NCI-H2029 treated with DMSO at 0.1 percent for 48 hours (cell line): ENCODE measurements at regions not wholly inside any gene's neighbourhood (a gene's known extent, or its start where the extent isn't known, plus 50 kb on each side); places are given as distances from the start of the nearest gene placed in this dataset.

Experiments
- DNase-seq: peaks from one replicate; lab custom pipeline; 2025; lab: John Stamatoyannopoulos, UW

- no peak for DNase-seq
Measured at GRCh38 chr3:168889666-168890065, 773.8 kb downstream of the MECOM start.

GRCh38 chr3:168888781-168889180, 774.7 kb downstream of the MECOM start:
- DNase-seq = no peak

DNA sequence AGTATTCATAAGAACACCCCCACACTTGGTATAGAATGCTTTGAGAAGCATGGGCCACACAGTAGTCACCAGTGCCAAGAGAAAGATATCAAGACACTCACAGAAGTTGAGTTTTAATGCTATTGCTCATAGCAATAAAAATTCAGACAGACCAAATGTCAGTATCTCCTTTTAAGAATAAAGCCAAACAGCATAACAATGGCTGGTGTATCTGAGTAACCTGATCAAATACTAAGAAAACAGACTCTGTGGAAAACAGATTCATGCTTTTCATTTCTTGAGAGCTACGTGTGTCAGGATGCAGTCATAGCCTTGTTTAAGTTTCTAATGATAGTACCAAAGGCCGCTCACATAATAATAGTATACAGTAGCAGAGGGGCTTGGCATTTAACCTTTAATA, 778.5 kb downstream of the MECOM start:
- no peak for DNase-seq

DNA sequence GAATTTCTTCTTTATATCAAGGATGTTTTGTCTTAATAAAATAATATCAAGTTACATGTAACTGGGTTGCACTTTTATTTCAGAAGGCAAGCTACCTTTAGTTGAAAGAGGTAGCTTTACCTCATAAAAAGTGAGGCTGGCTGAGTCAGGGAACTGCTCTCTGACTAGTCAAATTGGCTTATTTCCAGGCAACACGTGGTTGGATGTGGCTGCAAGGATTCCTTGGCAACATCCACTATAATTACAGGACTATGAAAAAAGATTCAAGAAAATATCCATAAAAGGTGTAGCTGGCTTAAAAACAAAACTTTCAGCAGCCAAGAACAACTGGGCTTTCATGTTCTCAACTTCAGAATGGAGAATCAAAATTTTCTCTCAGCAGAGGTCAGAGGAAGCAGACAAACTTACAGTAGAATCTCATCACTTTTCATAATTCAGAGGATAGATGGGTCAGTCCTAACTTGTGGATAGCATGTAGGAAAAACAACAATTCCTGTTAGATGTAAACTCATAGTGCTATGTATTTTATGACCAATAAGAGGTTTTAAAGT, 779.1 kb downstream of the MECOM start:
- DNase-seq = no peak

- DNase-seq = no peak
Measured at GRCh38 chr3:168883145-168883544, 780.4 kb downstream of the MECOM start.

DNA sequence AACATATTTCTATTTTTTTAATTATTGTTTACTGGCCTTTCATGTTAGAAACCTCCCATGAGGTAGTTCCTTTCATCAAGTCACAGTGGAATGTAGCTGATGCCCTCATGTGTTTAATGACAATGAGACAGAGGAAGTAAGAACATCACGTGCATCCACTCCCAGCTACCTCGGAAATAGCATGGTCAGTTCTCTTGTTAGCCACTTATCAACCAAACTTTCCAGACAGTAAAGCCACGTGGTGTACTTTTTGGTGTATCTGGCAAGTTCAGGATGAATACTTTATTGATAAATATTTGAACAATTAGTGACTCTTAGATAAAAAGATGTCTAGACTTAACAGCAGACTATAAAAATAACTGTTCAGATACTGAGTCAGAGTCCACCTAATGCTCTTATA, 781.7 kb downstream of the MECOM start:
- no peak for DNase-seq

DNA sequence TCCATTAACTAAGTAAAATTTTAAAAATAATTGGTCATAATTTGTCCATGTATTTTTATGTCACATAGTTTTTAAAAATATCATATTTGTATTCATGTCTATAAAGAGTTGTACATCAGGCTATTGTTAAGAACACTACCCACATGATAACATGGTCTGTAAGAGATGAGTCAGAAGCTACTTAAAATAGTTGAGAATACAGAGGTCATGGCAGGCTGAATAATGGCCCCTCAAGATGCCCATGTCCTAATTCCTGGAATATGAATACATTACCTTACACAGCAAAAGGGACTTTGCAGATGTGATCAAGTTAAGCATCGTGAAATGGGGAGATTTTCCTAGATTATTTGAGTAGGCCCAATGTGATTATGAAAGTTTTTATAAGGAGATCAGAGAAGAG, 782.9 kb upstream of the GOLIM4 start:
- DNase-seq = no peak

DNA sequence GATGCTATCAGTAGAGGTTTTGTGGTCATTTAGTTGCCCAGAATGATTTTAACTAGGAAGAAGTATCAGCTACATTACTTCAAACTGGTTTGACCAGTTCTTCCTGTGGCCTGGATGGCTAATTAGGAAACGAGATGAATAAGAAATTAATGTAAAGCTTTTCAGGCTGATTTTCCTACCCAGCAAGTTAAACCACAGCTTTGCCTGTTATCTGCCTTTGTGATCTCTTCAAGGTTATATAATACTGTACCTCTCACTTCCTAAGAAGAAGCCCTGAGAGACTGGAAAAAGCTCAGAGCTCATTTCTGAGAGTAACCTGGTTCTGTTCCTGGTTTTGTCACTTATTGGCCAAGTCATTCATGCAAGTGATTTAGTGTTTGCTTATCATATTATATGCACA, 782.2 kb upstream of the GOLIM4 start:
- no peak for DNase-seq

- DNase-seq = no peak
Measured at GRCh38 chr3:168876346-168877035, 780.8 kb upstream of the GOLIM4 start.

- DNase-seq = no peak
Measured at GRCh38 chr3:168872826-168873225, 777.1 kb upstream of the GOLIM4 start.

- no peak for DNase-seq
Measured at GRCh38 chr3:168870892-168871291, 775.2 kb upstream of the GOLIM4 start.

DNA sequence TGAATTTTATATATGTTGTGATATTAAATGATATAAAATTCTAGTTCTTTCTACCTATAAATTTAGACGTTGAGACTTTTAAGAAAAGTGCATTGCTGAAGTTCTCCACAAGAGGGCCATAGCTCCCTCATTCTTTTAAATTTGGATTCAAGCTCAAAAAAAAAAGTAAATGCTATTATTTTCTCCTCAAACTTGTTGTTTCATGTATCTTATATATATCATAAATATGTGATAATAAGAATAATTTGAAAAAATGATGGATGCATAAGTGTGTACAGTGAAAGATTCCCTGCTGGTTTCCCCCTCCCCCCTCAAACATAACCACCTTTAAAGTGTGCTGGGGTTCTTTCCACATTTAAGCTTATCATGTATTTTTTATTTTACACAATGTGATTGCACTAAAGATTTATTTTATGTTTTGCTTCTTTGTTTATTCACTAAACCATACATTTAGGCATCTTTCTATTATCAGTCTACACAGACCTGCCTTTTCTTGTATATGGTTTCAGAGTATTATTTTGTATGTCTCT, 769.4 kb upstream of the GOLIM4 start:
- DNase-seq = no peak

DNA sequence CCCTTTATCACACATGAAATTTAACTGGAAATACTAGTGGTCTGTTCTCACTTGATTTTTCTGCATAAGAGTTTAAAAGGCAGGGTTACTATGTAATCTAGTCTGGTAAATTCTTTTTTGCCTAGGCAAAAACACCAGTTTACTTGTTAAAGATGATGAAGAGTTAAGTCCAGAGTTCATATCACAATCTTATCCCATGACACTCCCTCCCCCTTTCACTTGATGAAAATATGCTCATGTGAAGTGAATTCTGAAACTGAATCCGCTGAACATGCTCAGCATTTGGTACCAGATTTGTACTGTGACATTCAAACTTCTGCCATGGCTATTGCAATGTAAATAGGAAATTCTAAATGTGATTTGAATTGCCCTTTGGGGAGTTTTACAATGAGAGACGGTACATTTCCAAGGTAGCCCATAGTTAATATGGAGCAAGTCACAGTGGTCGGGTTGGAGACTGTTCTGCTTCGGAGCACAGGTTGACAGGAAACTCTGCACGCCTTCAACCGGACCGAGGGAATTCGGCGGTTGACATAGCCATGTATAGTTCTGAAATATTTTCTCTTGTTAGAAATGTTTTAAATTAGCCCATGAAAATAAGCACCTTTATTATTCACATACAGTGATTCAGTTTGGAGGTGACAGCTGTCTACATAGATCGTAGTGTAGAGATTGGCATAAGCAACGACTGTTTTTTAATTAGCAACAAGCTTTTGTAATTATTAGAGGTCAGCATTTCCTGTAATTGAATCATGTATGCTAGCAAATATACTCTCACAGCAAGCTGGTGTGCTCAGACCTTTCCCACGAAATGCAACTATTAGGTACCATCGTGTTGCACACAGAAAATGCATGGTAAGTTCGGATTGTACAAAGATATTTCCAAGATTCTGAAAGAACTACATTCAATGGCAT, 768.6 kb upstream of the GOLIM4 start:
- no peak for DNase-seq

DNA sequence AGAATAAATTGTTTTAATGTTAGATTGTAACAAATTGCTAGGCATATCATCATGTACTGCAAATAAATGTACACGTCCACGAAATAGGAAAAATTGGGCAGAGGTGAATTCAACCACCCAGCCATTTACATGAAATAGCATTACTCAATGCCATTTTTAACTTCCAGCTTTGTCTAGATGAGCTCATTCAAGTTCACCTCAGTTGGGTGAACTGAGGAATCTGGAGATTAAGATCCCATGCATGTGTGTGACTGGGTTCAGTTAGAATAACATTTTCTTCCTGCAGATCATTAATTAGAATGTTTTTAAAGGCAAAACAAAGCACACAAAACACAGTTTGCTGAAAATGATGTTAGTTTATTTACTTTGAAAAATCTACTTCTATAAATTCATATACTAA, 767.8 kb upstream of the GOLIM4 start:
- no peak for DNase-seq

DNA sequence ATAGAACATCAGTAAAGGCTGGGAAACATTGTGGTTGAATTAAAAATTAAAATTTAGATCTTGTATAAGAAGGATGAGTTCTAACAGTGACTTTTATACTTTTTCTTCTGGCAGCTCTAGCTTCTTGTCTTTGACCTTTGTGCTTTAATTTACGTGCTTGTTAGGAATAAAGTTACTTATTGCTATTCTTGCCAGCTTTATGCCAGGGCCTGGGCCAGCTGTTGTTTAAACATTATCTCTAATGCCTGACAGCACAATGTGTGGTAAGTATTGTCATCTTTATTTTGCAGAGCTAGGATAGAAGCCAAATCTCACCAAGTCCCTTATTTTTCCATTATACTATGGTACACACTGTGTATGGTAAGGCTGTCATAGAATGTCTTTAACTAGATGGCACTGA, 766.7 kb upstream of the GOLIM4 start:
- no peak for DNase-seq

DNA sequence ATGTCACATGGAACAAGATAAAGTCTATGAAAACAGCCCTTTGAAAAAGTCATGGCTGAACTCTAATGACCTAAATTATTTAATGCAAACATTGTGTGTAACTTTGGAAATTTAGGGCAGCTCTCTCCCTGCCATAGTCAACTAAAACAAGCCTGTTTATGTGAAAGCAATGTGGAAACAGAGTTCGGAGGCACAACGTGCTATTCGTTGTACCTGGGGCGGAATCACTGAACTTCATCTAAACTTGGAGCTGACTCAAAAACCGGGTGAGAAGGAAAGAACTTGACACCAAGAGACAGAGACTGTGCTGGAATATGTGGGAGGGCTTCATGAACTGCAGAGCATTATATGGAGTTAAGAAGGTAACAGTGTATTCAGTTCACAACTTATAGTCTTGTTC, 764.9 kb upstream of the GOLIM4 start:
- no peak for DNase-seq

DNA sequence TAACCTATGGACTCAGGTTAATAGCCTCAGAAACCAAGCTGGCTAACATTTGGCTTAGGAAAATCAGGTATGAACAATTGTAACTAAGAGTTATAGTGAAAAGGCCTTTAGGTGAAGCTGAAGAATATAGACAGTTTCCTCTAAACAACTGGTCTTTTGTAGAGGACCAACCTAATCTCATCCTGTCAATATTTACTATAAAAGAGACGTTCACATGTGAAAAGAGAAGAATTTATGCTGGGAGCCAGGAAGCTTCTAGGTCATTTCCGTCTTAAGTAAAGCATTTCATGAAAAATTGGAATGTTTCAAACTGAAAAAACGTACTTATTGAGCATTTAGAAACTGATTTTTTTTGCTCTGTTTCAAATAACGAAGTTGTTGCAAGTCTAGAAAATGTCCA, 764.3 kb upstream of the GOLIM4 start:
- DNase-seq = no peak

- DNase-seq = no peak
Measured at GRCh38 chr3:168859574-168859973, 763.9 kb upstream of the GOLIM4 start.

DNA sequence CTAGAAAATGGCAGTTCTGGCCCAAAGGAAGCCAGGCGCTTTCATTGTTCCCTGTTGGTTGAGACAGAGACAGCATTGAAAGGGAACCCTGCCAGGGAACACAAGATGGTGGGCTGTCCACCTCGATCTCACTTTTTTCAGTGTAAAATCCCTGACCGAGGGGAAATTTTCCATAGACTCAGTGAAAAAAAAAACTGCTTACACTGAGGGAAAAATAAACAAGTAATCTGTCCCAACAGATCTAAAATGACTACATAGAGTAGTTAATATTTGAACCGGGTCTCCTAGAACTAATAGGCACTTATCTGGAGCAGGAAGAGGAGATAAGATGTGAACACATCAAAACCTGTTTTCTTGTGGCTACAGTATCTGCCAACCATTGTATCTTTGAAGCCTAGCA, 763.4 kb upstream of the GOLIM4 start:
- DNase-seq = no peak

GRCh38 chr3:168858327-168858726, 762.6 kb upstream of the GOLIM4 start:
- DNase-seq = no peak

GRCh38 chr3:168850109-168850508, 754.4 kb upstream of the GOLIM4 start:
- DNase-seq = no peak

DNA sequence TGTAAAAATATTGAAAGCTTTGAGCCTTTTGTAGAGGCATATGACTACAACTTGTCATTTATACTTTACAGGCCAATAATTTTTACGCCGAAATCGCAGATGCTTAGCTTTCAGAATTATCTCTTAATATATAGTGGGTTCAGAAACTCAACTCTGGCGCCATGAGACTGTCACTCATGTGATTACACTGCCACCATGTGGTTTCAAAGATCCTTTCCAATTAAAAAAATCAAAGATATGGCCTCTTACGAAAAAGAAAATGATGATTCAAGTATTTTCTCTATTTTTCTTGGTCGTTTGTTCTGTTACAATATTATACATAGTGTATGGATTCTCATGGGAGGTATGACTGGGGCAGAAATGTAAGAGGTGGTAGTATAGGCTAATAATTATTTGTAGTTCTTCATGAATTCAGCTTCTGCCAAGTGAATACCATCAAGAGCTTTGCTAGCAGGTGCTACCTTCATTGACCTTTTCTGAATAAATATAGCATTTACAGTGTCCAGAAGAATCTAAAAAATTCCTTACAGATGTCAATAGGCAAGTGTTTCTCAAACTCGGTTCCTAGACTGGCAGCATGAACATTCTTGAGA, 751.7 kb upstream of the GOLIM4 start:
- peak; percentile 17 for DNase-seq
